ENCODE measurements at regions not wholly inside any gene's neighbourhood (a gene's known extent, or its start where the extent isn't known, plus 50 kb on each side); places are given as distances from the start of the nearest gene placed in this dataset.

- TF ChIP-seq SIN3A (IDR thresholded peaks at IDR 0.05; ENCODE audit: borderline replicate concordance, insufficient read depth, low read depth, low read length) (no peak), POLR2AphosphoS5 (IDR thresholded peaks at IDR 0.05; ENCODE audit: low read depth, low read length) (no peak), TCF7L2 (IDR thresholded peaks at IDR 0.05; ENCODE audit: low read depth, low read length) (no peak)
- TF ChIP-seq, protein P1, sequence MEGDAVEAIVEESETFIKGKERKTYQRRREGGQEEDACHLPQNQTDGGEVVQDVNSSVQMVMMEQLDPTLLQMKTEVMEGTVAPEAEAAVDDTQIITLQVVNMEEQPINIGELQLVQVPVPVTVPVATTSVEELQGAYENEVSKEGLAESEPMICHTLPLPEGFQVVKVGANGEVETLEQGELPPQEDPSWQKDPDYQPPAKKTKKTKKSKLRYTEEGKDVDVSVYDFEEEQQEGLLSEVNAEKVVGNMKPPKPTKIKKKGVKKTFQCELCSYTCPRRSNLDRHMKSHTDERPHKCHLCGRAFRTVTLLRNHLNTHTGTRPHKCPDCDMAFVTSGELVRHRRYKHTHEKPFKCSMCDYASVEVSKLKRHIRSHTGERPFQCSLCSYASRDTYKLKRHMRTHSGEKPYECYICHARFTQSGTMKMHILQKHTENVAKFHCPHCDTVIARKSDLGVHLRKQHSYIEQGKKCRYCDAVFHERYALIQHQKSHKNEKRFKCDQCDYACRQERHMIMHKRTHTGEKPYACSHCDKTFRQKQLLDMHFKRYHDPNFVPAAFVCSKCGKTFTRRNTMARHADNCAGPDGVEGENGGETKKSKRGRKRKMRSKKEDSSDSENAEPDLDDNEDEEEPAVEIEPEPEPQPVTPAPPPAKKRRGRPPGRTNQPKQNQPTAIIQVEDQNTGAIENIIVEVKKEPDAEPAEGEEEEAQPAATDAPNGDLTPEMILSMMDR (IDR thresholded peaks at IDR 0.05) = no peak
- TF ChIP-seq, protein P2, sequence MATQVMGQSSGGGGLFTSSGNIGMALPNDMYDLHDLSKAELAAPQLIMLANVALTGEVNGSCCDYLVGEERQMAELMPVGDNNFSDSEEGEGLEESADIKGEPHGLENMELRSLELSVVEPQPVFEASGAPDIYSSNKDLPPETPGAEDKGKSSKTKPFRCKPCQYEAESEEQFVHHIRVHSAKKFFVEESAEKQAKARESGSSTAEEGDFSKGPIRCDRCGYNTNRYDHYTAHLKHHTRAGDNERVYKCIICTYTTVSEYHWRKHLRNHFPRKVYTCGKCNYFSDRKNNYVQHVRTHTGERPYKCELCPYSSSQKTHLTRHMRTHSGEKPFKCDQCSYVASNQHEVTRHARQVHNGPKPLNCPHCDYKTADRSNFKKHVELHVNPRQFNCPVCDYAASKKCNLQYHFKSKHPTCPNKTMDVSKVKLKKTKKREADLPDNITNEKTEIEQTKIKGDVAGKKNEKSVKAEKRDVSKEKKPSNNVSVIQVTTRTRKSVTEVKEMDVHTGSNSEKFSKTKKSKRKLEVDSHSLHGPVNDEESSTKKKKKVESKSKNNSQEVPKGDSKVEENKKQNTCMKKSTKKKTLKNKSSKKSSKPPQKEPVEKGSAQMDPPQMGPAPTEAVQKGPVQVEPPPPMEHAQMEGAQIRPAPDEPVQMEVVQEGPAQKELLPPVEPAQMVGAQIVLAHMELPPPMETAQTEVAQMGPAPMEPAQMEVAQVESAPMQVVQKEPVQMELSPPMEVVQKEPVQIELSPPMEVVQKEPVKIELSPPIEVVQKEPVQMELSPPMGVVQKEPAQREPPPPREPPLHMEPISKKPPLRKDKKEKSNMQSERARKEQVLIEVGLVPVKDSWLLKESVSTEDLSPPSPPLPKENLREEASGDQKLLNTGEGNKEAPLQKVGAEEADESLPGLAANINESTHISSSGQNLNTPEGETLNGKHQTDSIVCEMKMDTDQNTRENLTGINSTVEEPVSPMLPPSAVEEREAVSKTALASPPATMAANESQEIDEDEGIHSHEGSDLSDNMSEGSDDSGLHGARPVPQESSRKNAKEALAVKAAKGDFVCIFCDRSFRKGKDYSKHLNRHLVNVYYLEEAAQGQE (IDR thresholded peaks at IDR 0.05; ENCODE audit: insufficient read depth in 1 of 2, low read depth in 2 of 2, low read length in 1 of 2) = no peak
Measured at GRCh38 chr3:30443756-30444673, 162.4 kb upstream of the TGFBR2 start.

All from Panc1 (cell line).